GM12874 (cell line): ENCODE measurements at regions not wholly inside any gene's neighbourhood (a gene's known extent, or its start where the extent isn't known, plus 50 kb on each side); places are given as distances from the start of the nearest gene placed in this dataset.

Source experiments
- CTCF ChIP-seq: IDR thresholded peaks from 2 replicates; pipeline ENCODE4 v1.5.1; 2011; ENCODE audit warnings: low read depth, mild to moderate bottlenecking, control low read depth, low read length, moderate library complexity; ENCODE audit not compliant: insufficient read depth

- TF ChIP-seq CTCF, result no peak
Observed at GRCh38 chr9:96100385-96101300, 201.3 kb downstream of the HSD17B3 start.

- TF ChIP-seq CTCF, result no peak
Observed at GRCh38 chr9:96089452-96090085, 212.4 kb downstream of the HSD17B3 start.

- no peak for TF ChIP-seq CTCF
Observed at GRCh38 chr9:96088510-96088909, 213.0 kb downstream of the ERCC6L2 start.

- no peak for TF ChIP-seq CTCF
Observed at GRCh38 chr9:96087669-96088299, 212.3 kb downstream of the ERCC6L2 start.

- TF ChIP-seq CTCF, result no peak
Observed at GRCh38 chr9:96086936-96087571, 211.6 kb downstream of the ERCC6L2 start.

- no peak for TF ChIP-seq CTCF
Observed at GRCh38 chr9:96085491-96086143, 210.1 kb downstream of the ERCC6L2 start.

- no peak for TF ChIP-seq CTCF
Observed at GRCh38 chr9:96084331-96084734, 208.8 kb downstream of the ERCC6L2 start.
